Caco-2 (cell line): ENCODE measurements at regions not wholly inside any gene's neighbourhood (a gene's known extent, or its start where the extent isn't known, plus 50 kb on each side); places are given as distances from the start of the nearest gene placed in this dataset.
A peak's percentile ranks its signal among the peaks of the same experiment; 100 is the strongest.

Experiments
- BruUV-seq: library from RNA; stranded (reverse); fragments of 400-500 nt; replicated peaks from 2 replicates; lab custom pipeline; 2021; lab: Mats Ljungman, UMichigan
- CTCF ChIA-PET: fragments of 300-600 bp; sonication (Branson Sonifier 250); formaldehyde crosslinking; loops from one replicate; lab custom pipeline; 2022; ENCODE audit warnings: antibody characterized with exemption; lab: Charles Lee
- POLR2A ChIA-PET: fragments of 300-600 bp; sonication (Branson Sonifier 250); formaldehyde crosslinking; loops from one replicate; lab custom pipeline; 2022; ENCODE audit warnings: antibody characterized with exemption; lab: Charles Lee
- DNase-seq, 2 experiments: peaks; one replicate each; pipeline versions ENCODE4 v3.0.0 to v3.0.0-alpha.2; 2020 to 2022
- H3K27me3 ChIP-seq: replicated peaks from 2 replicates; pipeline ENCODE4 v1.6.0; 2011; ENCODE audit warnings: low read length; ENCODE audit not compliant: control insufficient read depth, insufficient read depth
- H3K36me3 ChIP-seq: 2 replicates; pipeline ENCODE4 v1.5.1; 2011; ENCODE audit warnings: low read length; ENCODE audit not compliant: control insufficient read depth, insufficient read depth
- H3K4me1 ChIP-seq: fragments of 250-450 bp; sonication (Bioruptor Pico); 2 replicates; pipeline ENCODE4 v1.5.1; 2020; ENCODE audit warnings: mild to moderate bottlenecking
- H3K4me3 ChIP-seq: 2 replicates; pipeline ENCODE4 v1.5.1; 2011; ENCODE audit warnings: low read depth, mild to moderate bottlenecking, control low read depth, low read length
- H3K9me3 ChIP-seq: fragments of 250-450 bp; sonication (Bioruptor Pico); 2 replicates; pipeline ENCODE4 v1.5.1; 2020; ENCODE audit warnings: mild to moderate bottlenecking, moderate library complexity
- H3K27ac Mint-ChIP-seq: one replicate; pipeline ENCODE4 v1.8.0; 2022; ENCODE audit warnings: mixed read lengths; ENCODE audit not compliant: unreplicated experiment
- H3K27me3 Mint-ChIP-seq: one replicate; pipeline ENCODE4 v1.8.0; 2022; ENCODE audit warnings: mixed read lengths; ENCODE audit not compliant: insufficient read depth, unreplicated experiment
- H3K36me3 Mint-ChIP-seq: one replicate; pipeline ENCODE4 v1.8.0; 2022; ENCODE audit warnings: mild to moderate bottlenecking, mixed read lengths; ENCODE audit not compliant: insufficient read depth, unreplicated experiment
- H3K4me1 Mint-ChIP-seq: one replicate; pipeline ENCODE4 v1.8.0; 2022; ENCODE audit warnings: low read depth, mixed read lengths; ENCODE audit not compliant: unreplicated experiment
- H3K4me3 Mint-ChIP-seq: one replicate; pipeline ENCODE4 v1.8.0; 2022; ENCODE audit warnings: mild to moderate bottlenecking, moderate library complexity, mixed read lengths; ENCODE audit not compliant: unreplicated experiment
- H3K9me3 Mint-ChIP-seq: one replicate; pipeline ENCODE4 v1.8.0; 2022; ENCODE audit warnings: mixed read lengths; ENCODE audit not compliant: unreplicated experiment
- intact Hi-C: fragments of 100-400 bp; cut with micrococcal nuclease; formaldehyde crosslinking; loops from one replicate; pipeline ENCODE4 v1.10.0; 2022; ENCODE audit not compliant: unreplicated experiment
- TF ChIP-seq, protein P1 (sequence below), 2 experiments: fragments of 200-600 bp in 1 of 2; IDR thresholded peaks; 1 replicate in 1 of 2; 2 replicates in 1 of 2; pipeline versions ENCODE4 v1.5.1 to v1.8.0; 2011 to 2022; ENCODE audit warnings: antibody characterized with exemption in 1 of 2, control low read depth in 1 of 2, inconsistent platforms in 1 of 2, low read depth in 1 of 2, low read length in 1 of 2, mild to moderate bottlenecking in 1 of 2, moderate library complexity in 1 of 2; ENCODE audit not compliant: insufficient read depth in 1 of 2, severe bottlenecking in 1 of 2, unreplicated experiment in 1 of 2

DNA sequence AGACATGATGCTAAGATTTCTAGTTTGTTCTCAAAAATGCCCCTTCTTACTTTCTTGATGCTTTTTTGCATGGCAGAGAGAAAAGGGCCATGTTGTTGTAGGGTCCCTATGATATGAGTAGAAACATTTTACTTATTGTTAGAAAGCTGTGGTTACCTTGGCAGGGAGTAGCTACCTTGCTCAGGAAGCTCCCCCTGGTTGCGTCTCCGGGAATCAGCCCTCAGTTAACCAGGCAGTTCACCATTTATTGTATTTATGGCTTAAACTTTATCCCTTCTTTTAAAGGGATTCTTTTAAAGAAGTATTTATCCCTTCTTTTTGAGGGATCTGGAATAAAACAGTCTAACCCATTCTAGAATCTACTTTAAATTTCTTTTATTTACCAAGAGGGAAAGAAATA, 113.9 kb upstream of the PROKR2 start:
- TF ChIP-seq, protein P1, sequence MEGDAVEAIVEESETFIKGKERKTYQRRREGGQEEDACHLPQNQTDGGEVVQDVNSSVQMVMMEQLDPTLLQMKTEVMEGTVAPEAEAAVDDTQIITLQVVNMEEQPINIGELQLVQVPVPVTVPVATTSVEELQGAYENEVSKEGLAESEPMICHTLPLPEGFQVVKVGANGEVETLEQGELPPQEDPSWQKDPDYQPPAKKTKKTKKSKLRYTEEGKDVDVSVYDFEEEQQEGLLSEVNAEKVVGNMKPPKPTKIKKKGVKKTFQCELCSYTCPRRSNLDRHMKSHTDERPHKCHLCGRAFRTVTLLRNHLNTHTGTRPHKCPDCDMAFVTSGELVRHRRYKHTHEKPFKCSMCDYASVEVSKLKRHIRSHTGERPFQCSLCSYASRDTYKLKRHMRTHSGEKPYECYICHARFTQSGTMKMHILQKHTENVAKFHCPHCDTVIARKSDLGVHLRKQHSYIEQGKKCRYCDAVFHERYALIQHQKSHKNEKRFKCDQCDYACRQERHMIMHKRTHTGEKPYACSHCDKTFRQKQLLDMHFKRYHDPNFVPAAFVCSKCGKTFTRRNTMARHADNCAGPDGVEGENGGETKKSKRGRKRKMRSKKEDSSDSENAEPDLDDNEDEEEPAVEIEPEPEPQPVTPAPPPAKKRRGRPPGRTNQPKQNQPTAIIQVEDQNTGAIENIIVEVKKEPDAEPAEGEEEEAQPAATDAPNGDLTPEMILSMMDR (IDR thresholded peaks at IDR 0.05; ENCODE audit: insufficient read depth in 1 of 2, low read depth in 1 of 2, low read length in 1 of 2, severe bottlenecking in 1 of 2, unreplicated experiment in 1 of 2) = peak in 1 of 2 experiments; percentile 38
- ChIA-PET POLR2A (no interaction called here), CTCF (no interaction called here)
- Mint-ChIP-seq H3K27me3 (peaks cover 13% of the 10 kb centered on the region), H3K4me3 (no peak overlapping the region), H3K36me3 (no peaks in the 10 kb centered on the region), H3K4me1 (no peaks in the 10 kb centered on the region), H3K27ac (no peak overlapping the region), H3K9me3 (no peaks in the 10 kb centered on the region)
- H3K4me1 ChIP-seq = no peaks in the 10 kb centered on the region
- no peaks in the 10 kb centered on the region for H3K36me3 ChIP-seq
- no peak overlapping the region for H3K4me3 ChIP-seq
- peaks cover 1% of the 10 kb centered on the region for H3K27me3 ChIP-seq
- BruUV-seq = no TSS peak
- intact Hi-C loops = no loop called here
- no peaks in the 10 kb centered on the region for H3K9me3 ChIP-seq
- DNase-seq = no peak

DNA sequence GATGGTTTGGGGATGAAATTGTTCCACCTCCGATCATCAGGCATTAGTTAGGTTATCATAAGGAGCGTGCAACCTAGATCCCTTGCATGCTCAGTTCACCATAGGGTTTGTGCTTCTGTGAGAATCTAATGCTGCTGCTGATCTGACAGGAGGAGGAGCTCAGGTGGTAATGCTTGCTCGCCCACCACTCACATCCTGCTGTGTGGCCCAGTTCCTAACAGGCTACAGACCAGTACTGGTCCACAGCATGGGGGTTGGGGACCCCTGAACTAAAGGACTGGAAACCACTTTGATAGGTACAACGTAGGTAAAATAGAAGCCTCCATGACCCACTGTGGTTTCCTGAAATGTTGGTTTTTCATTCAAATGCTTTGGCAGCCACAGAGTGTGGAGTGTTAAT, 109.3 kb upstream of the PROKR2 start:
- Histone ChIP-seq H3K4me1 (no peaks in the 10 kb centered on the region), H3K4me3 (no peak overlapping the region), H3K9me3 (no peaks in the 10 kb centered on the region), H3K27me3 (no peaks in the 10 kb centered on the region), H3K36me3 (no peaks in the 10 kb centered on the region)
- TF ChIP-seq, protein P1 (IDR thresholded peaks at IDR 0.05; ENCODE audit: insufficient read depth in 1 of 2, low read depth in 1 of 2, low read length in 1 of 2, severe bottlenecking in 1 of 2, unreplicated experiment in 1 of 2) = no peak
- Mint-ChIP-seq H3K27me3 (peaks cover 18% of the 10 kb centered on the region), H3K4me1 (no peaks in the 10 kb centered on the region), H3K9me3 (no peaks in the 10 kb centered on the region), H3K4me3 (no peak overlapping the region), H3K27ac (no peak overlapping the region), H3K36me3 (no peaks in the 10 kb centered on the region)
- intact Hi-C loops = no loop called here
- DNase-seq = no peak
- ChIA-PET CTCF (no interaction called here), POLR2A (no interaction called here)
- no TSS peak for BruUV-seq

DNA sequence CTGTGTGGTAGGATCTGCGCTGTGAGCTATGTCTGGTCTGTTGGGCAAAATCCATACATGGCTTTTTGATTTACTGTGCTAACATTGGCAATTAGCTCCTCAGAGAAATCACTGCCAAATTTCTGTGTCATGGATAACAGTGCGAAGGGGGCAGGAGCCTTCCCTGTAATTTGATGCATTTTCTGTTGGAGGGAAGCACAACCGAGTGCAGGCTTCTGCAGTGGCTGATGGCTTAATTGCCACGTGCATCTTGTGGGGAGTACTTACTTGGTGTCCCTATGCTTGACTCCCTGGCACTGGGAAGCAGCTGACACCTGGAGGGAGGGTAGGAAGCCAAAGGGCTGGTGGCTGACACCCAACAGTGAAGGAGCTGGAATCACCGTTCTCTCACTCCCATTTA, 99.3 kb upstream of the PROKR2 start:
- ChIA-PET POLR2A (no interaction called here), CTCF (no interaction called here)
- intact Hi-C loops = no loop called here
- TF ChIP-seq, protein P1 (IDR thresholded peaks at IDR 0.05; ENCODE audit: insufficient read depth in 1 of 2, low read depth in 1 of 2, low read length in 1 of 2, severe bottlenecking in 1 of 2, unreplicated experiment in 1 of 2) = no peak
- Mint-ChIP-seq H3K4me1 (no peaks in the 10 kb centered on the region), H3K27me3 (peaks cover 26% of the 10 kb centered on the region), H3K27ac (no peak overlapping the region), H3K36me3 (no peaks in the 10 kb centered on the region), H3K4me3 (no peak overlapping the region), H3K9me3 (no peaks in the 10 kb centered on the region)
- DNase-seq = no peak
- no peaks in the 10 kb centered on the region for H3K27me3 ChIP-seq
- no peaks in the 10 kb centered on the region for H3K4me1 ChIP-seq
- no TSS peak for BruUV-seq
- no peaks in the 10 kb centered on the region for H3K9me3 ChIP-seq
- H3K4me3 ChIP-seq = no peak overlapping the region
- H3K36me3 ChIP-seq = no peaks in the 10 kb centered on the region
